HL-60 (cell line): ENCODE measurements at regions not wholly inside any gene's neighbourhood (a gene's known extent, or its start where the extent isn't known, plus 50 kb on each side); places are given as distances from the start of the nearest gene placed in this dataset.

Source experiments
- DNase-seq, 2 experiments: peaks; one replicate each; pipeline ENCODE4 v3.0.0-alpha.2; 2010 to 2020; ENCODE audit warnings: low read depth in 1 of 2, low spot score in 1 of 2
- H3K27ac ChIP-seq: fragments of 250-450 bp; sonication (Bioruptor Pico); replicated peaks from 2 replicates; pipeline ENCODE4 v1.5.1; 2020; ENCODE audit warnings: mild to moderate bottlenecking, moderate library complexity
- H3K27me3 ChIP-seq: fragments of 250-450 bp; sonication (Bioruptor Pico); 2 replicates; pipeline ENCODE4 v1.5.1; 2021; ENCODE audit warnings: mild to moderate bottlenecking, moderate library complexity; ENCODE audit not compliant: insufficient read depth, poor library complexity, severe bottlenecking
- H3K4me3 ChIP-seq: replicated peaks from 2 replicates; pipeline ENCODE4 v1.5.1; 2011; ENCODE audit warnings: mild to moderate bottlenecking, control low read depth, low read length; ENCODE audit not compliant: insufficient read depth
- GABPA ChIP-seq: IDR thresholded peaks from 2 replicates; pipeline ENCODE4 v1.6.1; 2012; ENCODE audit warnings: low read depth
- POLR2AphosphoS5 ChIP-seq: IDR thresholded peaks from 2 replicates; pipeline ENCODE4 v1.6.1; 2012; ENCODE audit warnings: low read depth
- SPI1 ChIP-seq: IDR thresholded peaks from 2 replicates; pipeline ENCODE4 v1.6.1; 2012; ENCODE audit warnings: low read depth, mild to moderate bottlenecking, borderline replicate concordance
- TF ChIP-seq, protein P1 (sequence below): IDR thresholded peaks from 2 replicates; pipeline ENCODE4 v1.6.1; 2012; ENCODE audit warnings: low read depth; ENCODE audit not compliant: insufficient replicate concordance
- TF ChIP-seq, protein P2 (sequence below): IDR thresholded peaks from one replicate; pipeline ENCODE4 v1.5.1; 2011; ENCODE audit warnings: low read length, control low read depth, inconsistent platforms; ENCODE audit not compliant: insufficient read depth

DNA sequence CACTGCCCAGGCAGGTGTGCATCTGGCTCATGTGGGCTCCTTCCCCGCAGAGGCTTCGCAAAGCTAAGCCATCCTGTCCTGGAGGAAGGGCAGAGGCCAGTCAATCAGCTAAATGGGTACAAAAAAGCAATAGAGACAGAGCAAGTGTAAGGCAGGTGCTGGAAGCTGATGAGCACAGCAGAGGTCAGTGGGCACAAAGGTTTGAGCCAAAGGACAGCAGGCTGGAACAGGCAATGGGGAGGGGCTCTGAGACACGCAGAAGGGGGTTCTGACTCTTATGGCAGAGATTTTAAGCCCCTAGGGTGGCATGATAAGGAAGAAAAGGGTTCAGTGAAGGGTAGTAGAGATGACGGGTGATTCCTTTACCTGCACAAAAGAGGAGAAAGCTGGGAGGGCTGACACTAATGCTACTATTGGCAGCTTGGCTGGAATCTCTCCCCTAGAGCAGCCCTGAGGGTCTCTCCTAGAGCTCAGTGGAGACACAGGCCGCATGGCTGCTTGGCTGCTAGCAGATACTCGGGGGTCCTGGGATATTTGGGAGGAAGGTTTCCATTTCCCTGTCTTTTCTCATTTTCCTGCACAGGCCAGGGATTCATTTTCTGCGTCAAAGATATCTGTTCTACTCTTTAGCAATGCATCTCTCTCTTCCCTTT, 132.4 kb downstream of the MYCN start:
- H3K4me3 ChIP-seq = no peak overlapping the region
- no peak for TF ChIP-seq POLR2AphosphoS5
- TF ChIP-seq, protein P1, sequence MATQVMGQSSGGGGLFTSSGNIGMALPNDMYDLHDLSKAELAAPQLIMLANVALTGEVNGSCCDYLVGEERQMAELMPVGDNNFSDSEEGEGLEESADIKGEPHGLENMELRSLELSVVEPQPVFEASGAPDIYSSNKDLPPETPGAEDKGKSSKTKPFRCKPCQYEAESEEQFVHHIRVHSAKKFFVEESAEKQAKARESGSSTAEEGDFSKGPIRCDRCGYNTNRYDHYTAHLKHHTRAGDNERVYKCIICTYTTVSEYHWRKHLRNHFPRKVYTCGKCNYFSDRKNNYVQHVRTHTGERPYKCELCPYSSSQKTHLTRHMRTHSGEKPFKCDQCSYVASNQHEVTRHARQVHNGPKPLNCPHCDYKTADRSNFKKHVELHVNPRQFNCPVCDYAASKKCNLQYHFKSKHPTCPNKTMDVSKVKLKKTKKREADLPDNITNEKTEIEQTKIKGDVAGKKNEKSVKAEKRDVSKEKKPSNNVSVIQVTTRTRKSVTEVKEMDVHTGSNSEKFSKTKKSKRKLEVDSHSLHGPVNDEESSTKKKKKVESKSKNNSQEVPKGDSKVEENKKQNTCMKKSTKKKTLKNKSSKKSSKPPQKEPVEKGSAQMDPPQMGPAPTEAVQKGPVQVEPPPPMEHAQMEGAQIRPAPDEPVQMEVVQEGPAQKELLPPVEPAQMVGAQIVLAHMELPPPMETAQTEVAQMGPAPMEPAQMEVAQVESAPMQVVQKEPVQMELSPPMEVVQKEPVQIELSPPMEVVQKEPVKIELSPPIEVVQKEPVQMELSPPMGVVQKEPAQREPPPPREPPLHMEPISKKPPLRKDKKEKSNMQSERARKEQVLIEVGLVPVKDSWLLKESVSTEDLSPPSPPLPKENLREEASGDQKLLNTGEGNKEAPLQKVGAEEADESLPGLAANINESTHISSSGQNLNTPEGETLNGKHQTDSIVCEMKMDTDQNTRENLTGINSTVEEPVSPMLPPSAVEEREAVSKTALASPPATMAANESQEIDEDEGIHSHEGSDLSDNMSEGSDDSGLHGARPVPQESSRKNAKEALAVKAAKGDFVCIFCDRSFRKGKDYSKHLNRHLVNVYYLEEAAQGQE = no peak
- no peak for TF ChIP-seq SPI1
- TF ChIP-seq GABPA = no peak
- TF ChIP-seq, protein P2, sequence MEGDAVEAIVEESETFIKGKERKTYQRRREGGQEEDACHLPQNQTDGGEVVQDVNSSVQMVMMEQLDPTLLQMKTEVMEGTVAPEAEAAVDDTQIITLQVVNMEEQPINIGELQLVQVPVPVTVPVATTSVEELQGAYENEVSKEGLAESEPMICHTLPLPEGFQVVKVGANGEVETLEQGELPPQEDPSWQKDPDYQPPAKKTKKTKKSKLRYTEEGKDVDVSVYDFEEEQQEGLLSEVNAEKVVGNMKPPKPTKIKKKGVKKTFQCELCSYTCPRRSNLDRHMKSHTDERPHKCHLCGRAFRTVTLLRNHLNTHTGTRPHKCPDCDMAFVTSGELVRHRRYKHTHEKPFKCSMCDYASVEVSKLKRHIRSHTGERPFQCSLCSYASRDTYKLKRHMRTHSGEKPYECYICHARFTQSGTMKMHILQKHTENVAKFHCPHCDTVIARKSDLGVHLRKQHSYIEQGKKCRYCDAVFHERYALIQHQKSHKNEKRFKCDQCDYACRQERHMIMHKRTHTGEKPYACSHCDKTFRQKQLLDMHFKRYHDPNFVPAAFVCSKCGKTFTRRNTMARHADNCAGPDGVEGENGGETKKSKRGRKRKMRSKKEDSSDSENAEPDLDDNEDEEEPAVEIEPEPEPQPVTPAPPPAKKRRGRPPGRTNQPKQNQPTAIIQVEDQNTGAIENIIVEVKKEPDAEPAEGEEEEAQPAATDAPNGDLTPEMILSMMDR = no peak
- no peak for DNase-seq
- no peaks in the 10 kb centered on the region for H3K27me3 ChIP-seq
- H3K27ac ChIP-seq = no peak overlapping the region

DNA sequence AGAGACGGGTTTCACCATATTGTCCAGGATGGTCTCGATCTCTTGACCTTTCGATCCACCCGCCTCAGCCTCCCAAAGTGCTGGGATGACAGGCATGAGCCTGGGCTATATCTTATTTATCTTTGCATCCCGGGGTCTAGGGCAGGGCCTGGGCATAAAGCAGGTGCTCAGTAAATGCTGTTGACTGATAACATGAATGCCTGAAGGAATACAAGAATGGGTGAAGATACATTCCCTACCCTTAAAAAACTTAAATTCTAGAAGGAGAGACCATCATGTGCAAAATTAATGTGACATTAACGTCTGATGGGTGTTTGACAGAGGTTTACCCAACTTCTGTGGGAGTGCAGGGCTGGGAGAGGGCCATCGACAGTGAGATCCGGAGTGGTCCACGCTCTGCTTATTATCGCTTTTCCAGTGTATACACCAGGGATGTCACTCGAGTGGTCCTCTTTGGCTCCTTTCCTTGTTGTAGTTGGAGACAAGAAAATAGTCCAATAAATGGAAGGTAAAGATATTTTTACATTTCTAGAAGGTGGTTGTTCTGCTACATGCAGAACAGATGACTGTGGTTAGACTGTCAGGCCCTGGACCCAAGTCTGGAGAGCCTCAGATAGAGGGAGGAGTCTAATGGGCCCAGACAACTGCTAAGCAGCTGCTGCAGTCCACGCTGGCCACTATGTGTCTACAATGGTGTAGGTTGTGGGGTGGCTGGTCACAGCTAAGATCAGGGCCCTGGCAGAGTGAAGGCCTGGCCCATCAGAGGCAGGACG, 131.7 kb downstream of the MYCN start:
- Histone ChIP-seq H3K27ac (no peak overlapping the region), H3K27me3 (no peaks in the 10 kb centered on the region), H3K4me3 (no peak overlapping the region)
- no peak for DNase-seq
- TF ChIP-seq, protein P2 = no peak
- no peak for TF ChIP-seq GABPA
- TF ChIP-seq, protein P1 = no peak
- no peak for TF ChIP-seq SPI1
- TF ChIP-seq POLR2AphosphoS5 = no peak

DNA sequence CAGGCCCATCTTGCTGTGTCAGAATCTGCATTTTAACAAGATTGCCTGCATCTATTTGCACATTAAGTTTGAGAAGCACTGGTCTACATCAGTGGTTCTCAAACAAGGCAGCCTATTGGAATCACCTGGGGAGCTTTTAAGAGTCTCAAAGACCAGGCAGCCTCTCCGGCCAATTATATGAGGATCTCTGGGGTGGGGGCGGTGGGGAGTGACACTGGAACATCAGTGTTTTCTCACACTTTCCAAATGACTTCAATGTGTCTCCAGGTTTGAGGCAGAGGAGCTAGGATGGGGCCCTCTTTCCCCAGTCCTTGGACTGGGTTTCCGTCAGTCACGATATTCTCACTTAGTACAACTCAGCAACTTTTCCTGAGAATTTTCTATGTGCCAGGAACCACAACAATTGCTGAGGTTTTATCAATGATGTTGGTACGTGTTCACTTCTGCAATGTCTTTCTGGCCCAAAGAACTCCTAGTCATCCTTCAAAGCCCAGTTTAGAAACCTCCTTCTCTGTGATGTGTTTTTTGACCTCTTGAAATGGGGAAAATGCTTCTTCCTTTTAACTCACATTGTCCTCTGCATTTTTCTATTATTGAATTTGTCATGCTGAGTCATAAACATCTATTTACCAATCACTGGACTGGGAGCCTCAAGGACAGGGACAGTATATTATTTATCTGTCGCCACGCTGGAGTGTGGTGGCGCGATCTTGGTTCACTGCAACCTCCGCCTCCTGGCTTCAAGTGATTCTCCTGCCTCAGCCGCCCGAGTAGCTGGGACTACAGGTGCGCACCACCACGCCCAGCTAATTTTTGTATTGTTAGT, 130.9 kb downstream of the MYCN start:
- H3K27ac ChIP-seq = no peak overlapping the region

More for the DNA sequence above, 130.9 kb downstream of the MYCN start:
- Histone ChIP-seq H3K27me3 (no peaks in the 10 kb centered on the region), H3K4me3 (no peak overlapping the region)
- no peak for DNase-seq
- no peak for TF ChIP-seq GABPA
- no peak for TF ChIP-seq SPI1
- TF ChIP-seq, protein P2 = no peak
- TF ChIP-seq, protein P1 = no peak
- no peak for TF ChIP-seq POLR2AphosphoS5
